Stimulated activated CD8-positive, alpha-beta memory T cell treated with anti-CD3 and anti-CD28 coated beads, Interleukin-12 subunit alpha, Interleukin-12 subunit beta, amount 100 ng/mL, for 24 hours (primary cell): ENCODE measurements at regions not wholly inside any gene's neighbourhood (a gene's known extent, or its start where the extent isn't known, plus 50 kb on each side); places are given as distances from the start of the nearest gene placed in this dataset.
"Not testable (repeated sequence)": the region's sequence is repeated elsewhere in the genome, so short reads cannot be mapped to it uniquely, and the experiment has no call there.

Experiments
- DNase-seq: peaks from one replicate; pipeline ENCODE4 v3.0.0-alpha.2; 2020; ENCODE audit errors: extremely low read depth

- no peak for DNase-seq
These were observed 98.8 kb downstream of the BMP4 start for GRCh38 chr14:53857625-53858344.

DNA sequence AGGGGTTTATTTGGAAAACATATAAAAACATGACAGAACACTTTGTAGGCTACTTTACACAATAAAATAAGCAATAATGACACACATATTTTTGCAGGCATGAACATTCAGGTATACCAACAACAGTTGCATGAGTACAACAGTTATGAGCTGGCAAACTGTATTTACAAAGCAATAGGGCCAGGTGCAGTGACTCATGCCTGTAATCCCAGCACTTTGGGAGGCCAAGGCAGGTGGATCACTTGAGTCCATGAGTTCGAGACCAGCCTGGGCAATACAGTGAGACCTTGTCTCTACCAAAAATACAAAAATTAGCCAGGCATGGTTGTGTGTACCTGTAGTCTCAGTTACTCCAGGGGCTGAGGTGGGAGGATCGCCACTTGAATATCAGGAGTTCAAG lies 101.1 kb downstream of the BMP4 start:
- DNase-seq = no peak

DNA sequence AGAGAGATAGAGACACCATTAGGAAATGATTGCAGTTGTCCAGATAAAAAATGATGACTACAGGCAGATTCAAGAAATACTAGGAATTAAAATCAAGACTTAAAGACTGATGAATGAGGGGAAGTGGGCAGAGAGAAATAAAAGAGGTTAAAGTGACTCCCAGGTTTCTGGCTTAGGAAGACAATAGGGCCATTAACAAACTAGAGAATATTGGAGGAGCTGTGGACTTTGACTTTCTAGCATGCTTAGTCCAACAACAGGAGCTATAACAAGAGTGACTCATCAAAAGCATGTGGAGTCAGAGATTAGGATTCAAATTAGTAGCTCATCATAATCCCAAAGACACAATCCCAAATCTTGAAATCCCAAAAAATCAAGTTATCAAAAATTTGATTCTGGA lies 101.5 kb downstream of the BMP4 start:
- no peak for DNase-seq

GRCh38 chr14:53851394-53852090 lies 105.1 kb downstream of the BMP4 start:
- no peak for DNase-seq

DNA sequence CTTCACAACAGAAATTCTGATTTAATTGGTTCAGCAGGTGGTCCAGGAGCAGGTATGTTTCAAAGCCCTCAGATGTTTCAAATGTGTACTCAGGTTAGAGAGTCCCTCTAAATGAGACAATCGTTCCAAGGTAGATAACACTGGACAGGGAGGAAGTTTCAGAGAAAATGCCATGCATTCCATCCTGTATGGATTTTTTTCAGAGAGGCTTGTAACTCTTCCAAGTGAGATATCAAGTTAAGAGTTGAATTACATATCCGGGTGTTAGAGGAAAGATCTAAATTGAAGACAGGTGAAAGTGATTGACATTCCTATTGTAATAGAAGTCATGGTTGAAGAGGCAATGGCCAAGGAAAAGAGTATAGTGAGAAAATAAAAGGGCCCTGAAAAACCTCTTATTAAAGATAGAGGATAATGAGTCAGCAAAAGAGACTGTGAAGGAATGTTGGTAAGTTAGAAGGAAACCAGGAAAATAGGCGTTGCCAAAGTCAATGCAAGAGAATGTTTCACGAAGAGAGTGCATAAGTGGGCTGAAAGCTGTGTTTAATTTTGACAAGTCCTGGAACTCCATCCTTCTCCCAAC lies 105.8 kb downstream of the BMP4 start:
- no peak for DNase-seq

DNA sequence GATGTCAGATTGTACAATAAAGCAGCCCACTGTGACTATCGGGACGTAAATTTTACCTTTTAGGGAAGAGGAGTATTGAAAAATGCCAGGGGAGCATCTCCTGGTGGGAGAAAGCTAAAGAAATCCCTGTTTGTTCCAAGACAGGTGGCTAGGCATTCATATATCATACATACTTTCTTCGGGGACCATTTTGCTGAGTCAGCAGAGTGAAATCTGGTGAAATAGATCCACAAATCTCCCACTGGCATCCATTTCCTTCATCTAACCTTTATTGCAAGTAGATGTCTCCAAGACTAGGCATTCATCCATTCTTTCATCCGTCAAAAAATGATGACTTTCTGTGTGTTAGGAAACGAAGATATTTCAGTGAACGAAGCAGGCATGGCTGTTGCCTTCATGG lies 107.1 kb downstream of the BMP4 start:
- no peak for DNase-seq

DNA sequence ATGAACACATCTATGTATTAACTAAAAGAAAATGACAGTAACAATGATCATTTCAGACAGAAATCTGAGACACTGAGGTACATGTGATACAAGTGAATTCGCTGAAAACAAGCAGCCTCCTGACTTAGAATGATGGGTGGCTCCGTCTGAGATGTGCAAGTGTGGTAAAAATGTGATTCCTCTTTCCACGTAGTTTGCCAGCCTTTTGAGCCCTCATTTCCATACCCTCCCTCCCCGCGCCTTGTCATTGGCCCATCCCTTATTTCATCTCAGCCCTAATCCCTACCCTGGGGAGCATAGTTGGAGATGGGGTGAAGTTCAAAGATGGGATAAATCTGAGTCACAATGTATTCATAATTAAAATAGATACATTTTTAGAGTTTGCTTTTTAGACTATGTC lies 107.8 kb downstream of the BMP4 start:
- DNase-seq = no peak

DNA sequence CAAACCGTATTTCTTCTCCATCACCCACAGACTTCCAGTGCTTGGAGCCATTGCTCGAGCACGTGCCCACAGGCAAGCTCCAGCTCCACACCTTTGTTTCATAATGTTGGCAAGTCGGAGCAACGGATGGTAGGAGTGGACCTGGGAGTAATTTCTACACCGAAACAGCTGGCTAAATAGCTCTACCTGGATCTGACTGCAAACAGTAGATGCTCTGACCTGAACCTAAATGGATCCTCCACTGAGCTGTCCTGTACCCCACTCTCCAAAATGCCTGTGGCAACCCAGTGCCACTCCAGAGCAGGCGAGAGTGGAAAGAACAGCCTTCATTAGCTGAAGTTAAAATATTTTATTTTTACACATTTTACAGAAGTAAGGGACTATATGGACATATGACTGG lies 108.7 kb downstream of the BMP4 start:
- DNase-seq = no peak

DNA sequence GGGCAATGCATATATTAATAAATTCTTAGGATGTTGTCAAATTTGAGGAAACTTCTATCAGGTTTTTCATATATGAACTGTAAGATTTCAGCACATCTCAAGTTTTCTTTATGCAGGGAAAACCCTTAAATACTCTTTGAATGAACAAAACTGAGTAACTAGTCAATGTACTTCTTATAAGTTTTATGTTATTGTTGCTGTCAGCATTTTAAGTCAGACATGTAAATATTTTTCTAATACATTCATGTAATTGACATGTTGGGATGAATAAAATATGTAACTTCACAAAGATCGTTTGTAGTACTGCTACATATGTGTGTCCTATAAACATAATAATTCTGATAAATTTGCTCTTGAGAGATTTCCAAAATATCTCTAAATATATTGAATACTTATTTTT lies 109.6 kb downstream of the BMP4 start:
- no peak for DNase-seq

DNA sequence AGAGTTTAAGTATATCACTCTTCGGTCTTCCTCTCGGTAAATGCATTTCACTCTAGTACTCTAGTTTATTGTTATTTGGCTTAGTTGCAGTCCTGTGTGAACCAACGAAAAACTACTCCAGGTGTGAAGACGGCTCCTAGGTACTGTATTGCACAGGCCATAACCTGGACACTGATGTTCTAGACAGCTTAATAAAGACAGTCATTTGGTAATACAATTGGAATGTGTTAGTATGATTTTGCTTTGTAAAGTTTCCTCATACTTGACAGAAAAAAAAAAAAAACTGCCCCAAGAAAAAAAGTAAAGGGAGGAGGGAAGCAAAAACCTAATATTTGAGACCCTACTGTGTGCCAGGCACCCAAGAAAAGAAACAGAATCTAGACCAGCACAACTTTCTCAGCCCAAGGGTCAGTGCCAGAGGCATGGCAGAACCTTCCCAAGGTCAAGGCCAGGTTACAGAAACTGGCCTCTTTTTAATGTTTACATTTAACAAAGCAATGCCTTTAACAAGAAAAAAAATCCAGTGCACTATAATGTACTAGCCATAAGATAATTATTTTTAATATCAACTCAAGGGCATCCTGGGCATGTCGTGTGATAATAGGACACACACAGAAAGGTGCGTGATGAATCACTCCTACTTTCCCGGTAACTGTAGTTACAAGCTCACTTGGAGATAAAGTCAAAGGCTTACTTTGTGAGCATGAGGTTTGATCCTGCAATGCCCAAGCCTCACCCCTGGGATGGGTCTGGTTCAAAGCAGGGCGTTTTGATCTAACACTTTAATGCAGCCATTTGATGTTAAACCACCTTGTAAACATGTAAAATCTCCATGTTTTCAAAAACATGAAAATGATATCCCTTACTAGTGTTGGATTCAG lies 110.6 kb downstream of the BMP4 start:
- DNase-seq = no peak

GRCh38 chr14:53842938-53843337 lies 113.7 kb downstream of the BMP4 start:
- DNase-seq = no peak

DNA sequence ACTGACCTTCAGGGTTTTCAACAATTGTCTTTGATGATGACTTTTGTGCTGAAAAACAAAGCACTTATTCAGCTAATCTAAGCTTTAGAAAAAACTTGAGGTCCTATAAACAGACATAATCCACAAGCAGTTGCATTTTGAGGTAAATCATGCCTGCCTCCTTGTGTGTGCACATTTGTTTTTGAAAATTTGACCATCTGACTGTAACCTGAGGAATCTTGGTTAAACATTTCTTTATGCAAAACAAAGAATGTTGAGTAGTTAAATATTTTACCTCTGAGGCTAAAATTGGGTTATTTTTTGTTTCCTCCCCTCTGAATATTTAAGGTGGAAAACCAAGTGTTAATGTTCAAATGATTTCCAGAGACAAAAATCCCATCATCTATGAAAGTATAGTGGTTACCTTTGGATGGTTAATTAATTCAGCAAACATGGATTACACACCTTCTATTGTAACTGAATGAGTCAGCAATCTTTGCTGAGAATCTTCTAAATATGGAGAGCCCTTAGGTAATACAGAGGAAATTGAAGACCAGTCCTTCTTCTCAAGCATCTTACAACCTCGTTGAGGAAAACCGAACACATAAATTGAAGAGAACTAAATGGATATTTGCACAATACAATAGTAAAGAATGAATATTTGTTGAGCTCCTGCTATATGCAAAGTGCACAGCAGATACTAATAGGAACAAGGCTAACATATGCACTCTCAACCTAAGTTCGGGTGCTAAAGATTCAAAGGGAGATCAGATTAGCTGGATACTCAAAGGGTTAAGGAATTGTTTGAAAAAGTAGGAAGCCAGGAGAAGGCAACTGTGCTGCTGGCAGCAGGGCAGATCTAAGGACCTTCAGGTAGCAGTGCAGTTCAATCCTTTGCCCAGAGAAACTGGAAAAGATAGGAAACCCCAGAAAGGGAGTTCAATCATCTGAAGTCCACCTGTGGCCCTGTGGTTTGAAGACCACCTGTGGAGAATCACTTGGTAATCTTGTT lies 115.2 kb downstream of the BMP4 start:
- DNase-seq = no peak

DNA sequence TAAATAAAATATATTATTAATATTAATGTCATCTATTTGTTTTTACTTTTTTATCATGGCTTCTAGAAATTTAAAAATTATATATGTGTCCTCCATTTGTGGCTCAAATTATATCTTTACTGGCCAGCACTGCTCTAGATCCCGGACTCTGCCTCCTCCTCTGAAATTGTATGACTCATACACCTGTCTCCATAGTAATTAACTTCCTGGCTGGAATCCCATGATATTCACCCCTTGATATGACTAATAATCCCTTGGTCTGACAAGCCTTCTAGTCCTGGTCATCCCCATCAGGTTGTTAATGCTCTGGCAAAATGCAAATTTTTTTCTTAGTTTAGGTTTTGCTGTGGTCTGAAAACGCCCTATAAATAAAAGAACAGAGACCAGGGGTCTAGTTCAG lies 116.2 kb downstream of the BMP4 start:
- DNase-seq = no peak

GRCh38 chr14:53838374-53838773 lies 118.3 kb downstream of the BMP4 start:
- DNase-seq = no peak

- not testable (repeated sequence) for DNase-seq
These were observed 119.0 kb downstream of the BMP4 start for GRCh38 chr14:53837656-53838055.

- DNase-seq = no peak
These were observed 120.1 kb downstream of the BMP4 start for GRCh38 chr14:53836551-53836950.

GRCh38 chr14:53828820-53829219 lies 127.8 kb downstream of the BMP4 start:
- DNase-seq = no peak

DNA sequence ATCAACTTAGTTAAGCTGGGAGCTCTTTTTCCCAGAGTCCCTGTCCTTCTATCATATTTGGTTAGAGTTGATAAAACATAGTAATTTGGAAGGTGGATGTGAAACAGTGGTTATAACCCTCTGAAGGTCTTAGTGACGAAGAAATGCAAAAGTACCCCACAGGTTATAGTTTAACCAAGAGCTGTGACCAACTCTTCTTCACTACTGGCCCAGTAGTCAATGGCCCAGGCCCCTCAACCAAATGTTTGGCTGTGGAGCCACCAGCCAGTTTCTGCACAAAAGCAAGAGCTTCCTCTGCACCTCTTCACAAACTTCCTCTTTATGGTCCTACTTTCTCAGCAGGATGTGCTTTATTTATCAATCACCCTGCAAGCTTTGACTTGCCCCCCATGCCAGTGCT lies 132.6 kb downstream of the BMP4 start:
- DNase-seq = no peak

DNA sequence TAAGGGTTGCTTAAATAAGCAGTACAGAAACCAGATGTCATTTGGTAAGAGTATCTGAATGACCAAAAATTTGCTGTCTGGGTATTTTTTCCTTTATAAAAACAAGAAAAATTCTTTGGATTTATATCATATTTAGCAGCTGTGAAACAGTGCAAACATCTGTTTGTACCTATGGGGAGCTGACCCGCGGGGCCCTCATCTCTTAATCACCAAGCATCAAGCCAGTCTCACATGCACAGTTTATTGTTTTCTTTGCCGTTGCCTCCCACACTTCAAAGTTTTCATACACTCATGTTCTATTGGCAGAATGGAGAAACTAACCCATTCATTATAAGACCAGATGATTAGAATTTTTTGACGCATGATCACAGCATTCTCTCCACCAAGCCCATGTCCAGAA lies 142.2 kb downstream of the BMP4 start:
- no peak for DNase-seq

GRCh38 chr14:53810221-53810620 lies 146.4 kb downstream of the BMP4 start:
- no peak for DNase-seq

DNA sequence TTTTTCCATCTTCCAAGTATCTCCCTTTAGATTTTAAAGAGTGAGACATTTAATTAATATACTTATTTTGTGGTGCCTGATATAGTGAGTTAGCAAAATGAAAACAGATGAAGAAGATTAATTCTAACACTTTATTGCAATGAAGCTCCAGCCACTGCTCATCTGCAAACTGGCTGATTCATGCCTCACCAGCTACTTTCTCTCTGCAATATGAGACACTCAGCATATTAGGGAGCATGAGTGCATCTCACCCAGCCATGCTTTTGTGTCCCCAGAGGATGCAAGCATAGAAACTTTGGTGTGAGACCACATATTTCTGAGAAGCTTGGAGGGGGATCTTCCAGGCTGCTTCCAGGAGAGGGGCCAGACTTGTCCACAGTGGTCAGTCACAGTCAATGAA lies 148.6 kb downstream of the BMP4 start:
- DNase-seq = no peak
